OCI-LY7 (cell line): ENCODE measurements at regions not wholly inside any gene's neighbourhood (a gene's known extent, or its start where the extent isn't known, plus 50 kb on each side); places are given as distances from the start of the nearest gene placed in this dataset.

Experiments used
- BruUV-seq: library from RNA; stranded (reverse); fragments of 400-500 nt; replicated peaks from 2 replicates; lab custom pipeline; 2021; lab: Mats Ljungman, UMichigan
- CTCF ChIA-PET: fragments of 300-600 bp; sonication (Branson Sonifier 250); formaldehyde crosslinking; loops from one replicate; lab custom pipeline; 2022; ENCODE audit warnings: antibody characterized with exemption; ENCODE audit not compliant: unreplicated experiment; lab: Charles Lee
- POLR2A ChIA-PET: fragments of 300-600 bp; sonication (Branson Sonifier 250); formaldehyde crosslinking; loops from one replicate; lab custom pipeline; 2022; ENCODE audit warnings: antibody characterized with exemption; lab: Charles Lee
- DNase-seq: peaks from one replicate; pipeline ENCODE4 v3.0.0-alpha.2; 2015; ENCODE audit warnings: low spot score
- H2AFZ ChIP-seq: fragments of 200-600 bp; sonication (generic), shearing (Covaris generic); 2 replicates; pipeline ENCODE4 v1.6.1; 2014; ENCODE audit warnings: mild to moderate bottlenecking, antibody characterized with exemption, low read length, moderate library complexity
- H3K27ac ChIP-seq: fragments of 200-600 bp; sonication (generic); 2 replicates; pipeline ENCODE4 v1.5.1; 2014; ENCODE audit warnings: mixed run types, low read depth, mild to moderate bottlenecking, moderate library complexity, low read length, inconsistent platforms; ENCODE audit not compliant: poor library complexity, severe bottlenecking
- H3K36me3 ChIP-seq: fragments of 200-600 bp; sonication (generic); 2 replicates; pipeline ENCODE4 v1.6.1; 2014; ENCODE audit warnings: mild to moderate bottlenecking, antibody characterized with exemption, low read length, moderate library complexity, mixed read lengths; ENCODE audit not compliant: insufficient read depth
- H3K4me1 ChIP-seq: fragments of 200-600 bp; sonication (generic); 2 replicates; pipeline ENCODE4 v1.5.1; 2014; ENCODE audit warnings: mild to moderate bottlenecking, low read length; ENCODE audit not compliant: insufficient read depth, poor library complexity, severe bottlenecking
- H3K4me2 ChIP-seq: fragments of 200-600 bp; sonication (generic); 2 replicates; pipeline ENCODE4 v1.6.1; 2014; ENCODE audit warnings: mild to moderate bottlenecking, low read length
- H3K4me3 ChIP-seq: fragments of 200-600 bp; sonication (generic); 2 replicates; pipeline ENCODE4 v1.5.1; 2014; ENCODE audit warnings: mild to moderate bottlenecking, low read depth, low read length; ENCODE audit not compliant: poor library complexity, severe bottlenecking
- H3K79me2 ChIP-seq: fragments of 200-600 bp; sonication (generic); 2 replicates; pipeline ENCODE4 v1.6.1; 2016; ENCODE audit warnings: low read depth, mild to moderate bottlenecking, low read length, moderate library complexity, mixed read lengths; ENCODE audit not compliant: insufficient read depth
- H3K9me2 ChIP-seq: fragments of 200-600 bp; sonication (generic); 2 replicates; pipeline ENCODE4 v1.6.1; 2016; ENCODE audit warnings: mild to moderate bottlenecking, low read length, mixed read lengths; ENCODE audit not compliant: insufficient read depth
- H3K9me3 ChIP-seq: fragments of 200-600 bp; sonication (generic); 2 replicates; pipeline ENCODE4 v1.6.1; 2014; ENCODE audit warnings: mild to moderate bottlenecking, mixed run types, low read length, mixed read lengths
- H4K20me1 ChIP-seq: fragments of 200-600 bp; sonication (generic); 2 replicates; pipeline ENCODE4 v1.6.1; 2014; ENCODE audit warnings: mild to moderate bottlenecking, antibody characterized with exemption, low read length, moderate library complexity, mixed read lengths; ENCODE audit not compliant: insufficient read depth
- CTCF ChIP-seq: fragments of 200-600 bp; sonication (generic); conservative IDR thresholded peaks from 2 replicates; pipeline ENCODE4 v1.5.1; 2014; ENCODE audit warnings: mild to moderate bottlenecking, antibody characterized with exemption, low read length, moderate library complexity, mixed read lengths
- EZH2phosphoT487 ChIP-seq: fragments of 200-600 bp; sonication (generic); IDR thresholded peaks from 2 replicates; pipeline ENCODE4 v1.6.1; 2018; ENCODE audit warnings: low read depth, borderline replicate concordance, mild to moderate bottlenecking, mixed run types, antibody characterized with exemption, low read length, moderate library complexity, mixed read lengths
- intact Hi-C: fragments of 100-400 bp; cut with micrococcal nuclease; formaldehyde crosslinking; loops from one replicate; pipeline ENCODE4 v1.10.0; 2022; ENCODE audit not compliant: unreplicated experiment

DNA sequence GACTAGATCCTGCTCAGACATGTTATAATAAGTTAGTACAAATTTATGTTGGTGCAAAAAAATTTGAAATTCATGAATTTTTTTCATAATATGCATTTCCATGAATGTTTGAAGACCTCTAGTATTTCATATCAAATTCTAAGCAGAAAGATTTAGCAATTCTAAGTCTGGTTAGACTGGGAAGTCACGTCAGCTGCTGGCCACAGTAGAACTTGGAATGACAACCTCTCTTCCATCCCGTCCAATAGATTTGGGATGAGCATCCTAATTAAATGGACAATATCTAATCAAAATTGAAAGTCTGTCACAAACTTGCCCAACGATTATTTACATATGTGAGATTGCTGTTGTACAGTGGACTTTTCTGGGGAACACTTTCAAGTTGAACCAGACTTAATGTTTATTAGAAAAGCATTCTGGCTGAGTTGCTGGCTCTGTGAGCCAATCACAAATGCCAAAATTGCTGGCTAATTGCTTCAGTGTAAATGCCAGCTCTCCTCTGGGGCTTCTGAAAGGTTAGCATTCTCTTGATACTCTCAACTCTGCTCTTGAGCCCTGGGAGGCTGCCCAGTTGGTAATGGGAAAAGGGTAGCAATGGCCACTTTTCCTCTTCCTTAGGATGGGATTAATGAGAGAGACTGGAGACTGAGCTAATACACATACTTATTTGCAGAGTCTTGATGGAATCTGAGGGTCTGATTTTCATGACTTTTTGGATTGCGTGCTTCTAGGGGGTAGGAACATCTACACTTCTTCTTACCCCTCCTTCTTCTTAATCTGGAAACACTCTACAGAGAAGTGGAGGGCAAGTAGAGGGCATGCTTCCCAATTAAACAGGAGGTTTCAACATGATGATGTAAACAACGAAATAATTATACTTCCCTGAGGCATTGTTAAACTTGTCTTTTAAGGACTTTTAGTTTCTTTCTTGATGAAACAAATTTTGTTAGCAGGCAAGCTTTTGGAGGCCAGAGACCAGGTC is 253.5 kb downstream of the BAMBI start:
- DNase-seq: no peak
- ChIA-PET CTCF (no interaction called here), POLR2A (no interaction called here)
- H3K79me2 ChIP-seq: no peaks in the 10 kb centered on the region
- H3K4me2 ChIP-seq: no peak overlapping the region
- no peaks in the 10 kb centered on the region for H3K4me1 ChIP-seq
- no peak overlapping the region for H3K4me3 ChIP-seq
- intact Hi-C loops: no loop called here
- TF ChIP-seq EZH2phosphoT487 (no peak), CTCF (no peak)
- no peaks in the 10 kb centered on the region for H4K20me1 ChIP-seq
- BruUV-seq: no TSS peak
- no peak overlapping the region for H2AFZ ChIP-seq
- no peaks in the 10 kb centered on the region for H3K9me2 ChIP-seq
- no peak overlapping the region for H3K27ac ChIP-seq
- H3K36me3 ChIP-seq: no peaks in the 10 kb centered on the region
- no peaks in the 10 kb centered on the region for H3K9me3 ChIP-seq

- Histone ChIP-seq H3K4me2 (no peak overlapping the region), H3K36me3 (no peaks in the 10 kb centered on the region), H4K20me1 (no peaks in the 10 kb centered on the region), H2AFZ (no peak overlapping the region), H3K79me2 (no peaks in the 10 kb centered on the region), H3K9me3 (no peaks in the 10 kb centered on the region), H3K4me1 (no peaks in the 10 kb centered on the region), H3K27ac (no peak overlapping the region), H3K9me2 (no peaks in the 10 kb centered on the region), H3K4me3 (no peak overlapping the region)
- BruUV-seq: no TSS peak
- intact Hi-C loops: no loop called here
- TF ChIP-seq CTCF: no peak
- no peak for TF ChIP-seq EZH2phosphoT487
- CTCF ChIA-PET: no interaction called here
- POLR2A ChIA-PET: no interaction called here
- DNase-seq: no peak
Measured at GRCh38 chr10:28935061-28935460, 257.7 kb downstream of the BAMBI start.

DNA sequence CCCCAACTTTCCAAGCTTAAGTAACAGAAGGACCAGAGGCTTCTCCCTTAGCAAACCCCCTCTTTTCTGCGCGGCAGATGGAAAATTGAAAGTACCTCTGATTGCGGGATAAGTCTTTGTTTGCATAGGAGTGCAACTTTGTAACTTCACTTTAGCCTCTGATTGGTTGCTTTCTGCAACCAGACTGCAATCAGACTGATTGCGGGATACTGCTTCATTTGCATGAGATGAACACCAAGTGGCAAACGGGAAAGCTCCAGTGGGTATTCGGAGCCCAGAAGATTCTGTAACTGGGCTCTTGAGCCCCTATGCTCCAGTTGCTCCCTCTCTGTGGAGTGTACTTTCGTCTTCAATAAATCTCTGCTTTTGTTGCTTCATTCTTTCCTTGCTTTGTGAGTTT is 260.6 kb downstream of the BAMBI start:
- intact Hi-C loops: no loop called here
- H3K79me2 ChIP-seq: no peaks in the 10 kb centered on the region
- no peaks in the 10 kb centered on the region for H3K9me2 ChIP-seq
- H4K20me1 ChIP-seq: no peaks in the 10 kb centered on the region
- H3K4me3 ChIP-seq: no peak overlapping the region
- ChIA-PET CTCF (no interaction called here), POLR2A (interaction anchor here (1.2 kb wide), 1 partner anchor 9 kb away, joined by 3 read pairs; no protein-coding TSS in a partner anchor)
- no peak overlapping the region for H3K27ac ChIP-seq
- H2AFZ ChIP-seq: no peak overlapping the region
- no peak for DNase-seq
- BruUV-seq: no TSS peak
- H3K36me3 ChIP-seq: no peaks in the 10 kb centered on the region
- no peaks in the 10 kb centered on the region for H3K9me3 ChIP-seq
- no peak overlapping the region for H3K4me2 ChIP-seq
- TF ChIP-seq EZH2phosphoT487 (no peak), CTCF (no peak)
- H3K4me1 ChIP-seq: no peaks in the 10 kb centered on the region
